ENCODE measurements at regions not wholly inside any gene's neighbourhood (a gene's known extent, or its start where the extent isn't known, plus 50 kb on each side); places are given as distances from the start of the nearest gene placed in this dataset.

DNA sequence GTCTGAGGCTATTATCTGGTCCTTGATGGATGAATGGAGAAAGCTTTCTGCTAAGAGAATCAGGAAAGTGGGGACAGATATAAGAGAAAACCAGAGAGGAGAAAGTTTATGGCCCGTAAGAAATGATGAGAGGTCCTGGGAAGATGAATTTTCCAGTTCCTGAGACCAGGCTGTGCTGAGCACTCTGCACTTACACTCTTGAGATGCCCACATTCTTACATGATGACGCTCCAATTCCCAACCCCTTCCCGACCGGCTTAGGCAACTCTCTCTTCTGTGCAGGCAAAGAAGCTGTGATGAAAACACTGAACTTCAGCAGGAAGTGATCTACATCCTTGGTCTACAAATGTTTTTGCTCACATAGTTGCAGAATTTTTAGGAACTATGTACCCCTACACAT is 417.0 kb downstream of the ARHGEF28 start:
- no peak overlapping the region for H2AFZ ChIP-seq (ENCODE audit: low read depth, low read length, poor library complexity, severe bottlenecking)
- ChIA-PET CTCF (no interaction called here), POLR2A (no interaction called here), RAD21 (ENCODE audit: low non-redundant PET in 1 of 2, low total read pairs in 2 of 2, uncharacterized antibody in 2 of 2, unreplicated experiment in 2 of 2) (no interaction called here)
- H3K4me2 ChIP-seq (ENCODE audit: low read length), result no peak overlapping the region
- no peak for TF ChIP-seq CEBPB (IDR thresholded peaks at IDR 0.05; ENCODE audit: low read depth)
- TF ChIP-seq EZH2phosphoT487 (IDR thresholded peaks at IDR 0.05; ENCODE audit: borderline replicate concordance), result no peak
- no peak overlapping the region for H3K4me3 ChIP-seq (replicated peaks in 1 of 2; ENCODE audit: low read depth in 1 of 2, low read length in 2 of 2)
- H3K27me3 ChIP-seq (ENCODE audit: insufficient read depth, low read length), result no peaks in the 10 kb centered on the region
- DNase-seq (ENCODE audit: low read depth, low spot score), result no peak
- H4K20me1 ChIP-seq (ENCODE audit: insufficient read depth), result no peaks in the 10 kb centered on the region
- ATAC-seq, result no peak
- no peak overlapping the region for H3K27ac ChIP-seq (ENCODE audit: low read depth, low read length)
- no peaks in the 10 kb centered on the region for H3K79me2 ChIP-seq (ENCODE audit: insufficient read depth, low read length)
- no peaks in the 10 kb centered on the region for H3K36me3 ChIP-seq (ENCODE audit: control insufficient read depth in 1 of 2, insufficient read depth in 2 of 2, low read length in 2 of 2)
- intact Hi-C loops (cut with micrococcal nuclease), result no loop called here
- no peaks in the 10 kb centered on the region for H3K9me2 ChIP-seq (ENCODE audit: insufficient read depth)
- H3K4me1 ChIP-seq (ENCODE audit: control insufficient read depth in 1 of 2, insufficient read depth in 2 of 2, low read length in 2 of 2), result 0 out of 4 replicates have a peak, but pooled peaks cover 3 to 4% of the 10 kb centered on the region in 2 experiments
- no peaks in the 10 kb centered on the region for H3K9me3 ChIP-seq (ENCODE audit: control insufficient read depth in 1 of 2, insufficient read depth in 1 of 2, low read depth in 1 of 2, low read length in 2 of 2)
- no peak overlapping the region for H3K9ac ChIP-seq (ENCODE audit: low read length)
- no TSS peak for BruUV-seq (replicated peaks)

DNA sequence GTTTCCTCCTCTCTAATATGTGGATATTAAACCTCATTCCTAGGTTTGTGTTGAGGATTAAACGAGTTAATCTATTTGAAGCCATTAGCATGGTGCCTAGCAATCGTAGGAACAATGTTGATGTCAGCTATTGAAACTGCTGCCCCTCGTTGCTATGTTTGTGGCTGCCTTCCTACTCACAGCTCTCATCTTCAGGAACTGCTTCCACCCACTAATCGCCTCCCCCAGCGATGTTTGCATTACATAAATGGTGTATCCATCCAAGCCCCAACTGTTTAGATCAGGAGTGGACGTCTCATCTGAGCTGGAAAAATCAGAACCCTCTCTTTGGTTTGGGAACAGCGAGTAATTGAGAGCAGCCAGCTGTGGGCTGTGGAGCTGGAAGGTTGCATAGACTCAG is 416.6 kb downstream of the ARHGEF28 start:
- H3K36me3 ChIP-seq (ENCODE audit: control insufficient read depth in 1 of 2, insufficient read depth in 2 of 2, low read length in 2 of 2), result no peaks in the 10 kb centered on the region
- ChIA-PET POLR2A (no interaction called here), RAD21 (ENCODE audit: low non-redundant PET in 1 of 2, low total read pairs in 2 of 2, uncharacterized antibody in 2 of 2, unreplicated experiment in 2 of 2) (no interaction called here), CTCF (no interaction called here)
- 0 out of 4 replicates have a peak, but pooled peaks cover 3 to 4% of the 10 kb centered on the region in 2 experiments for H3K4me1 ChIP-seq (ENCODE audit: control insufficient read depth in 1 of 2, insufficient read depth in 2 of 2, low read length in 2 of 2)
- no peaks in the 10 kb centered on the region for H3K79me2 ChIP-seq (ENCODE audit: insufficient read depth, low read length)
- H3K4me2 ChIP-seq (ENCODE audit: low read length), result no peak overlapping the region
- no peaks in the 10 kb centered on the region for H3K27me3 ChIP-seq (ENCODE audit: insufficient read depth, low read length)
- DNase-seq (ENCODE audit: low read depth, low spot score), result no peak
- H2AFZ ChIP-seq (ENCODE audit: low read depth, low read length, poor library complexity, severe bottlenecking), result no peak overlapping the region
- intact Hi-C loops (cut with micrococcal nuclease), result no loop called here
- H3K9me3 ChIP-seq (ENCODE audit: control insufficient read depth in 1 of 2, insufficient read depth in 1 of 2, low read depth in 1 of 2, low read length in 2 of 2), result no peaks in the 10 kb centered on the region
- BruUV-seq (replicated peaks), result no TSS peak
- ATAC-seq, result no peak
- no peak overlapping the region for H3K9ac ChIP-seq (ENCODE audit: low read length)
- no peak overlapping the region for H3K27ac ChIP-seq (ENCODE audit: low read depth, low read length)
- no peaks in the 10 kb centered on the region for H3K9me2 ChIP-seq (ENCODE audit: insufficient read depth)
- no peaks in the 10 kb centered on the region for H4K20me1 ChIP-seq (ENCODE audit: insufficient read depth)
- no peak overlapping the region for H3K4me3 ChIP-seq (replicated peaks in 1 of 2; ENCODE audit: low read depth in 1 of 2, low read length in 2 of 2)
- TF ChIP-seq YY1 (IDR thresholded peaks at IDR 0.05; ENCODE audit: extremely low read depth, insufficient replicate concordance, low read depth, low read length) (no peak), ZNF274 (IDR thresholded peaks at IDR 0.05; ENCODE audit: low read depth, low read length) (no peak), POLR2AphosphoS5 (IDR thresholded peaks at IDR 0.05; ENCODE audit: low read depth, low read length) (no peak), CEBPB (IDR thresholded peaks at IDR 0.05; ENCODE audit: low read depth) (no peak), ELF1 (IDR thresholded peaks at IDR 0.05; ENCODE audit: borderline replicate concordance, low read depth) (no peak), RAD21 (IDR thresholded peaks at IDR 0.05; ENCODE audit: low read depth) (no peak), SIN3A (IDR thresholded peaks at IDR 0.05; ENCODE audit: low read depth) (no peak), POLR2A (IDR thresholded peaks at IDR 0.05; ENCODE audit: borderline replicate concordance, extremely low read depth, insufficient read depth, insufficient read length) (no peak), SP1 (IDR thresholded peaks at IDR 0.05; ENCODE audit: low read depth) (no peak), EZH2 (IDR thresholded peaks at IDR 0.05) (no peak), JUND (IDR thresholded peaks at IDR 0.05) (no peak), ZFX (IDR thresholded peaks at IDR 0.05) (no peak)
- TF ChIP-seq, protein P1, sequence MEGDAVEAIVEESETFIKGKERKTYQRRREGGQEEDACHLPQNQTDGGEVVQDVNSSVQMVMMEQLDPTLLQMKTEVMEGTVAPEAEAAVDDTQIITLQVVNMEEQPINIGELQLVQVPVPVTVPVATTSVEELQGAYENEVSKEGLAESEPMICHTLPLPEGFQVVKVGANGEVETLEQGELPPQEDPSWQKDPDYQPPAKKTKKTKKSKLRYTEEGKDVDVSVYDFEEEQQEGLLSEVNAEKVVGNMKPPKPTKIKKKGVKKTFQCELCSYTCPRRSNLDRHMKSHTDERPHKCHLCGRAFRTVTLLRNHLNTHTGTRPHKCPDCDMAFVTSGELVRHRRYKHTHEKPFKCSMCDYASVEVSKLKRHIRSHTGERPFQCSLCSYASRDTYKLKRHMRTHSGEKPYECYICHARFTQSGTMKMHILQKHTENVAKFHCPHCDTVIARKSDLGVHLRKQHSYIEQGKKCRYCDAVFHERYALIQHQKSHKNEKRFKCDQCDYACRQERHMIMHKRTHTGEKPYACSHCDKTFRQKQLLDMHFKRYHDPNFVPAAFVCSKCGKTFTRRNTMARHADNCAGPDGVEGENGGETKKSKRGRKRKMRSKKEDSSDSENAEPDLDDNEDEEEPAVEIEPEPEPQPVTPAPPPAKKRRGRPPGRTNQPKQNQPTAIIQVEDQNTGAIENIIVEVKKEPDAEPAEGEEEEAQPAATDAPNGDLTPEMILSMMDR (IDR thresholded peaks at IDR 0.05 in 2 of 3, conservative IDR thresholded peaks at IDR 0.05 in 1 of 3; ENCODE audit: borderline replicate concordance in 1 of 3, insufficient read depth in 1 of 3, low read depth in 2 of 3, low read length in 2 of 3), result no peak
- TF ChIP-seq, protein P2, sequence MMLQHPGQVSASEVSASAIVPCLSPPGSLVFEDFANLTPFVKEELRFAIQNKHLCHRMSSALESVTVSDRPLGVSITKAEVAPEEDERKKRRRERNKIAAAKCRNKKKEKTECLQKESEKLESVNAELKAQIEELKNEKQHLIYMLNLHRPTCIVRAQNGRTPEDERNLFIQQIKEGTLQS (IDR thresholded peaks at IDR 0.05), result no peak
- TF ChIP-seq, protein P3, sequence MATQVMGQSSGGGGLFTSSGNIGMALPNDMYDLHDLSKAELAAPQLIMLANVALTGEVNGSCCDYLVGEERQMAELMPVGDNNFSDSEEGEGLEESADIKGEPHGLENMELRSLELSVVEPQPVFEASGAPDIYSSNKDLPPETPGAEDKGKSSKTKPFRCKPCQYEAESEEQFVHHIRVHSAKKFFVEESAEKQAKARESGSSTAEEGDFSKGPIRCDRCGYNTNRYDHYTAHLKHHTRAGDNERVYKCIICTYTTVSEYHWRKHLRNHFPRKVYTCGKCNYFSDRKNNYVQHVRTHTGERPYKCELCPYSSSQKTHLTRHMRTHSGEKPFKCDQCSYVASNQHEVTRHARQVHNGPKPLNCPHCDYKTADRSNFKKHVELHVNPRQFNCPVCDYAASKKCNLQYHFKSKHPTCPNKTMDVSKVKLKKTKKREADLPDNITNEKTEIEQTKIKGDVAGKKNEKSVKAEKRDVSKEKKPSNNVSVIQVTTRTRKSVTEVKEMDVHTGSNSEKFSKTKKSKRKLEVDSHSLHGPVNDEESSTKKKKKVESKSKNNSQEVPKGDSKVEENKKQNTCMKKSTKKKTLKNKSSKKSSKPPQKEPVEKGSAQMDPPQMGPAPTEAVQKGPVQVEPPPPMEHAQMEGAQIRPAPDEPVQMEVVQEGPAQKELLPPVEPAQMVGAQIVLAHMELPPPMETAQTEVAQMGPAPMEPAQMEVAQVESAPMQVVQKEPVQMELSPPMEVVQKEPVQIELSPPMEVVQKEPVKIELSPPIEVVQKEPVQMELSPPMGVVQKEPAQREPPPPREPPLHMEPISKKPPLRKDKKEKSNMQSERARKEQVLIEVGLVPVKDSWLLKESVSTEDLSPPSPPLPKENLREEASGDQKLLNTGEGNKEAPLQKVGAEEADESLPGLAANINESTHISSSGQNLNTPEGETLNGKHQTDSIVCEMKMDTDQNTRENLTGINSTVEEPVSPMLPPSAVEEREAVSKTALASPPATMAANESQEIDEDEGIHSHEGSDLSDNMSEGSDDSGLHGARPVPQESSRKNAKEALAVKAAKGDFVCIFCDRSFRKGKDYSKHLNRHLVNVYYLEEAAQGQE (IDR thresholded peaks at IDR 0.05; ENCODE audit: low read depth), result no peak
